ENCODE measurements at regions not wholly inside any gene's neighbourhood (a gene's known extent, or its start where the extent isn't known, plus 50 kb on each side); places are given as distances from the start of the nearest gene placed in this dataset.
"Not testable (repeated sequence)": the region's sequence is repeated elsewhere in the genome, so short reads cannot be mapped to it uniquely, and the experiment has no call there.

GRCh38 chr18:78421392-78421791, 558.2 kb upstream of the SALL3 start:
- in situ Hi-C loops (cut with MboI; ENCODE audit: low sequenced_read_pairs): no loop called here

GRCh38 chr18:78422336-78422735, 557.3 kb upstream of the SALL3 start:
- in situ Hi-C loops (cut with MboI; ENCODE audit: low sequenced_read_pairs): no loop called here

- in situ Hi-C loops (cut with MboI; ENCODE audit: low sequenced_read_pairs): no loop called here
Measured at GRCh38 chr18:78423811-78424210, 555.8 kb upstream of the SALL3 start.

- in situ Hi-C loops (cut with MboI; ENCODE audit: low sequenced_read_pairs): no loop called here
Measured at GRCh38 chr18:78424403-78425018, 555.1 kb upstream of the SALL3 start.

GRCh38 chr18:78425019-78425412, 554.6 kb upstream of the SALL3 start:
- in situ Hi-C loops (cut with MboI; ENCODE audit: low sequenced_read_pairs): no loop called here

- in situ Hi-C loops (cut with MboI; ENCODE audit: low sequenced_read_pairs): no loop called here
Measured at GRCh38 chr18:78427081-78427480, 552.5 kb upstream of the SALL3 start.

- in situ Hi-C loops (cut with MboI; ENCODE audit: low sequenced_read_pairs): no loop called here
Measured at GRCh38 chr18:78429127-78430108, 550.2 kb upstream of the SALL3 start.

- in situ Hi-C loops (cut with MboI; ENCODE audit: low sequenced_read_pairs): no loop called here
Measured at GRCh38 chr18:78430131-78430758, 549.4 kb upstream of the SALL3 start.

GRCh38 chr18:78431606-78432005, 548.0 kb upstream of the SALL3 start:
- in situ Hi-C loops (cut with MboI; ENCODE audit: low sequenced_read_pairs): no loop called here

GRCh38 chr18:78433562-78433961, 546.1 kb upstream of the SALL3 start:
- in situ Hi-C loops (cut with MboI; ENCODE audit: low sequenced_read_pairs): no loop called here

- in situ Hi-C loops (cut with MboI; ENCODE audit: low sequenced_read_pairs): no loop called here
Measured at GRCh38 chr18:78436110-78436509, 543.5 kb upstream of the SALL3 start.

GRCh38 chr18:78438235-78438634, 541.4 kb upstream of the SALL3 start:
- in situ Hi-C loops (cut with MboI; ENCODE audit: low sequenced_read_pairs): not testable (repeated sequence)

GRCh38 chr18:78445880-78446279, 533.7 kb upstream of the SALL3 start:
- in situ Hi-C loops (cut with MboI; ENCODE audit: low sequenced_read_pairs): no loop called here

GRCh38 chr18:78447211-78447610, 532.4 kb upstream of the SALL3 start:
- in situ Hi-C loops (cut with MboI; ENCODE audit: low sequenced_read_pairs): no loop called here

- in situ Hi-C loops (cut with MboI; ENCODE audit: low sequenced_read_pairs): no loop called here
Measured at GRCh38 chr18:78448106-78448505, 531.5 kb upstream of the SALL3 start.

GRCh38 chr18:78448591-78448990, 531.0 kb upstream of the SALL3 start:
- in situ Hi-C loops (cut with MboI; ENCODE audit: low sequenced_read_pairs): no loop called here

- in situ Hi-C loops (cut with MboI; ENCODE audit: low sequenced_read_pairs): no loop called here
Measured at GRCh38 chr18:78454221-78454620, 525.4 kb upstream of the SALL3 start.

GRCh38 chr18:78455386-78455785, 524.2 kb upstream of the SALL3 start:
- in situ Hi-C loops (cut with MboI; ENCODE audit: low sequenced_read_pairs): no loop called here

GRCh38 chr18:78457011-78457410, 522.6 kb upstream of the SALL3 start:
- in situ Hi-C loops (cut with MboI; ENCODE audit: low sequenced_read_pairs): no loop called here

- in situ Hi-C loops (cut with MboI; ENCODE audit: low sequenced_read_pairs): no loop called here
Measured at GRCh38 chr18:78457731-78458130, 521.9 kb upstream of the SALL3 start.

- in situ Hi-C loops (cut with MboI; ENCODE audit: low sequenced_read_pairs): no loop called here
Measured at GRCh38 chr18:78458356-78458755, 521.3 kb upstream of the SALL3 start.

- in situ Hi-C loops (cut with MboI; ENCODE audit: low sequenced_read_pairs): no loop called here
Measured at GRCh38 chr18:78459668-78460067, 520.0 kb upstream of the SALL3 start.

Data from HL-60/S4 treated with phorbol 12-myristate 13-acetate at 8.2 ng/mL for 4 days and 3 days (cell line).